ENCODE measurements at regions not wholly inside any gene's neighbourhood (a gene's known extent, or its start where the extent isn't known, plus 50 kb on each side); places are given as distances from the start of the nearest gene placed in this dataset.

GRCh38 chr3:15151166-15151565 is 52.2 kb upstream of the RBSN start:
- no peak for TF ChIP-seq CTCF (IDR thresholded peaks at IDR 0.05; ENCODE audit: low read depth, low read length)
- peak in 1 of 2 donors; percentile 33 for DNase-seq (ENCODE audit: low read depth in 2 of 2)
- no peak overlapping the region for H3K4me3 ChIP-seq (replicated peaks in 1 of 2; ENCODE audit: low read depth in 2 of 2, low read length in 2 of 2)

- DNase-seq (ENCODE audit: low read depth in 2 of 2) = peak in 1 of 2 donors; percentile 12
- no peak for TF ChIP-seq CTCF (IDR thresholded peaks at IDR 0.05; ENCODE audit: low read depth, low read length)
- H3K4me3 ChIP-seq (replicated peaks in 1 of 2; ENCODE audit: low read depth in 2 of 2, low read length in 2 of 2) = no peak overlapping the region
Measured at GRCh38 chr3:15152184-15152583, 53.2 kb upstream of the RBSN start.

- no peak overlapping the region for H3K4me3 ChIP-seq (replicated peaks in 1 of 2; ENCODE audit: low read depth in 2 of 2, low read length in 2 of 2)
- no peak for TF ChIP-seq CTCF (IDR thresholded peaks at IDR 0.05; ENCODE audit: low read depth, low read length)
- DNase-seq (ENCODE audit: low read depth in 2 of 2) = no peak
Measured at GRCh38 chr3:15153103-15153502, 52.9 kb upstream of the CAPN7 start.

- H3K4me3 ChIP-seq (replicated peaks in 1 of 2; ENCODE audit: low read depth in 2 of 2, low read length in 2 of 2) = no peak overlapping the region
- no peak for TF ChIP-seq CTCF (IDR thresholded peaks at IDR 0.05; ENCODE audit: low read depth, low read length)
- no peak for DNase-seq (ENCODE audit: low read depth in 2 of 2)
Measured at GRCh38 chr3:15154326-15154725, 51.7 kb upstream of the CAPN7 start.

- H3K4me3 ChIP-seq (replicated peaks in 1 of 2; ENCODE audit: low read depth in 2 of 2, low read length in 2 of 2) = no peak overlapping the region
- TF ChIP-seq CTCF (IDR thresholded peaks at IDR 0.05; ENCODE audit: low read depth, low read length) = no peak
- no peak for DNase-seq (ENCODE audit: low read depth in 2 of 2)
Measured at GRCh38 chr3:15155840-15156360, 50.1 kb upstream of the CAPN7 start.
